ENCODE measurements at regions not wholly inside any gene's neighbourhood (a gene's known extent, or its start where the extent isn't known, plus 50 kb on each side); places are given as distances from the start of the nearest gene placed in this dataset.

DNA sequence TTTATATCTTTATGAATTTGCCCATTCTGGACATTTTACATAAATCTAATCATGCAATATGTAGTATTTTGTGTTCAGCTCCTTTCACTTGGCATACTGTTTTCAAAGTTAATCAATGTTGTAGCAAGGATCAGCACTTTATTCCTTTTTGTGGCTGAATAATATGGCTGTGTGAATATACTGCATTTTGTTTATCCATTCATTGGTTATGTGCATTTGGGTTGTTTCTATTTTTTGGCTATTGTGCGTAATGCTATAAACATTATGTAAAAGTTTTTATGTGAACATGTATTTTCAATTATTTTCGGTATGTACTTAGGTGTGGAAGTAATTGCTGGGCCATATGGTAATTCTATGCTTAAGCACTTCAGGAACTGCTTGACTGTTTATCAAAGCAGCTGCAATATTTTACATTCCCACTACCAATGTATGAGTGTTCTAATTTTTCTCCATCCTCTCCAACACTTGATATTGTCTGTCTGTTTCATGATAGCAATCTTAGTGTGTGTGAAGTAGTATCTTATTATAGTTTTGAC, 101.3 kb upstream of the P2RY1 start (continued):
- TF ChIP-seq ZFP3 (CRISPR knock-in tag; IDR thresholded peaks at IDR 0.05) = no peak
- no peak for TF ChIP-seq ARNTL (CRISPR knock-in tag; IDR thresholded peaks at IDR 0.05; ENCODE audit: borderline replicate concordance, low read depth)
- TF ChIP-seq OSR1 (CRISPR knock-in tag; IDR thresholded peaks at IDR 0.05) = no peak
- no peak for TF ChIP-seq SNAI2 (CRISPR knock-in tag; IDR thresholded peaks at IDR 0.05)

DNA sequence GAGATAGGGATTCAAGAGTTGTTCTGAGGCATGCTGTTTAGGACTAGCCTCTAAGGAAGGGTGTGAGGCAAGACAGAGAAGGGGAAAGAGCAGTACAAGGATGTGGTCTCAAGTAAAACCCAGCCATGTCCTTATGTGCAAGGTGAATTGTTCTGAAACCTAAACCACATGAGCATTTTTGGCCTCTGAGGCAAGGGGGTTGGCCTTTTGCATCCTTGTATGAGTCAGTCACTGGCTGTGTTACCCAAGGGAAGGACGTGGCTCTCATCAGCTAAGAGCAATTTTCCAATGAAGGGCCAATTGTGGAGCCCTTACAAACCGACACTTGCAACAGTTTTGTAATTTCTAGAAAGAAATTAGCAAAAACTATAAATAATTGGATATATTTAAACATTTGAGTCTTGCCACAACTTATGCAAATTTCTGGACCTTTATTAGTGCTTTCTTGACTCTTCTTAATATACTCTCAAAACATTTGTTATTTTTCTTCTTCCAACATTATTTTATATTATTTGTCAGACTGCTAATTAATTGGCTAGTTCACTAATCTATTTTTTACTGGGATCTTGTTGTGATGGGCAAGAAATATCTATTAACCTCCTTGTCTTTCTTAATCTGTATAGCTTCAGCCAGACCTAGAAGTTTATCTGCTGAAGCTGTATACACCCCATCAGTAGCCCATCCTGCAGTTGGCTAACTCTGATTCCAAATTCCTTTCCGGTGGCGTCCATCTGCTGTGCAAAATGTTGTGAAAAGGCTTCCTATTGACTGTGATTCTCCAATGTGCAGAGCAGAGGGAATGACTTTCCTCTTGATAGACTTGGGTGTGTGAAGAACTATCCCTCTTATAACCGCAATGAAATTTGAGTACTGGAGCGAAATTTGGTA, 97.7 kb upstream of the P2RY1 start:
- TF ChIP-seq TOX (CRISPR knock-in tag; IDR thresholded peaks at IDR 0.05; ENCODE audit: borderline replicate concordance) = no peak
- TF ChIP-seq ARNTL (CRISPR knock-in tag; IDR thresholded peaks at IDR 0.05; ENCODE audit: borderline replicate concordance, low read depth) = no peak
- TF ChIP-seq ZFP30 (CRISPR knock-in tag; IDR thresholded peaks at IDR 0.05) = no peak
- TF ChIP-seq ISL1 (CRISPR knock-in tag; IDR thresholded peaks at IDR 0.05) = no peak
- no peak for TF ChIP-seq ZNF70 (CRISPR knock-in tag; IDR thresholded peaks at IDR 0.05)
- no peak for TF ChIP-seq ZC3H10 (CRISPR knock-in tag; IDR thresholded peaks at IDR 0.05)
- no peak for TF ChIP-seq CSDC2 (CRISPR knock-in tag; IDR thresholded peaks at IDR 0.05)
- no peak for TF ChIP-seq SNAI2 (CRISPR knock-in tag; IDR thresholded peaks at IDR 0.05)
- TF ChIP-seq BACH2 (CRISPR knock-in tag; IDR thresholded peaks at IDR 0.05; ENCODE audit: borderline replicate concordance) = no peak
- no peak for TF ChIP-seq ESRRG (CRISPR knock-in tag; IDR thresholded peaks at IDR 0.05)
- no peak for TF ChIP-seq ZNF565 (CRISPR knock-in tag; conservative IDR thresholded peaks at IDR 0.05; ENCODE audit: low read depth)
- TF ChIP-seq, protein P1, sequence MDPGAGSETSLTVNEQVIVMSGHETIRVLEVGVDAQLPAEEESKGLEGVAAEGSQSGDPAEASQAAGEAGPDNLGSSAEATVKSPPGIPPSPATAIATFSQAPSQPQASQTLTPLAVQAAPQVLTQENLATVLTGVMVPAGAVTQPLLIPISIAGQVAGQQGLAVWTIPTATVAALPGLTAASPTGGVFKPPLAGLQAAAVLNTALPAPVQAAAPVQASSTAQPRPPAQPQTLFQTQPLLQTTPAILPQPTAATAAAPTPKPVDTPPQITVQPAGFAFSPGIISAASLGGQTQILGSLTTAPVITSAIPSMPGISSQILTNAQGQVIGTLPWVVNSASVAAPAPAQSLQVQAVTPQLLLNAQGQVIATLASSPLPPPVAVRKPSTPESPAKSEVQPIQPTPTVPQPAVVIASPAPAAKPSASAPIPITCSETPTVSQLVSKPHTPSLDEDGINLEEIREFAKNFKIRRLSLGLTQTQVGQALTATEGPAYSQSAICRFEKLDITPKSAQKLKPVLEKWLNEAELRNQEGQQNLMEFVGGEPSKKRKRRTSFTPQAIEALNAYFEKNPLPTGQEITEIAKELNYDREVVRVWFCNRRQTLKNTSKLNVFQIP (CRISPR knock-in tag; IDR thresholded peaks at IDR 0.05; ENCODE audit: borderline replicate concordance, low read depth) = no peak
- no peak for TF ChIP-seq OSR1 (CRISPR knock-in tag; IDR thresholded peaks at IDR 0.05)
- ATAC-seq = no peak

DNA sequence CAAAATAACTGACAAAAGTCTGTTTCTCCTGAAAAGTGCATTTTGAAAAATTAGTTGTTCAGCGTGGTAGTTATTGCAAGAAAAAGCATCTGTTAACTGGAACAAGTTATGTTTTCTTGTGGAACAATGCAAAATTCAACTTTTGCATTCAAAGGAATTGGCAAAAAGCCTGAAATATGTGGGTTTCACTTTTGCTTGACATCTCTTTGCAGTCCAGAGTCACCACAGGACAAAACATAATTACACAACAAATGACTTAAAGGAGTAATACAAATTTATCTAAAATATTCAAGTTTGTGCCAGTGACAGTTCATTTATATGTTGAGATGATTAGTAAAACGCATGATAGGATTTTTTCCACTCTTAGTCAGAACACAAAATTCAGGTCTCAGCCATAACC, 96.3 kb upstream of the P2RY1 start:
- TF ChIP-seq, protein P2, sequence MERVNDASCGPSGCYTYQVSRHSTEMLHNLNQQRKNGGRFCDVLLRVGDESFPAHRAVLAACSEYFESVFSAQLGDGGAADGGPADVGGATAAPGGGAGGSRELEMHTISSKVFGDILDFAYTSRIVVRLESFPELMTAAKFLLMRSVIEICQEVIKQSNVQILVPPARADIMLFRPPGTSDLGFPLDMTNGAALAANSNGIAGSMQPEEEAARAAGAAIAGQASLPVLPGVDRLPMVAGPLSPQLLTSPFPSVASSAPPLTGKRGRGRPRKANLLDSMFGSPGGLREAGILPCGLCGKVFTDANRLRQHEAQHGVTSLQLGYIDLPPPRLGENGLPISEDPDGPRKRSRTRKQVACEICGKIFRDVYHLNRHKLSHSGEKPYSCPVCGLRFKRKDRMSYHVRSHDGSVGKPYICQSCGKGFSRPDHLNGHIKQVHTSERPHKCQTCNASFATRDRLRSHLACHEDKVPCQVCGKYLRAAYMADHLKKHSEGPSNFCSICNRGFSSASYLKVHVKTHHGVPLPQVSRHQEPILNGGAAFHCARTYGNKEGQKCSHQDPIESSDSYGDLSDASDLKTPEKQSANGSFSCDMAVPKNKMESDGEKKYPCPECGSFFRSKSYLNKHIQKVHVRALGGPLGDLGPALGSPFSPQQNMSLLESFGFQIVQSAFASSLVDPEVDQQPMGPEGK (CRISPR knock-in tag; IDR thresholded peaks at IDR 0.05; ENCODE audit: borderline replicate concordance) = no peak
- no peak for TF ChIP-seq TCF4 (CRISPR knock-in tag; IDR thresholded peaks at IDR 0.05; ENCODE audit: borderline replicate concordance)
- TF ChIP-seq ZNF8 (CRISPR knock-in tag; IDR thresholded peaks at IDR 0.05) = no peak
- no peak for TF ChIP-seq CSDC2 (CRISPR knock-in tag; IDR thresholded peaks at IDR 0.05)
- TF ChIP-seq ARNTL (CRISPR knock-in tag; IDR thresholded peaks at IDR 0.05; ENCODE audit: borderline replicate concordance, low read depth) = no peak
- no peak for ATAC-seq

DNA sequence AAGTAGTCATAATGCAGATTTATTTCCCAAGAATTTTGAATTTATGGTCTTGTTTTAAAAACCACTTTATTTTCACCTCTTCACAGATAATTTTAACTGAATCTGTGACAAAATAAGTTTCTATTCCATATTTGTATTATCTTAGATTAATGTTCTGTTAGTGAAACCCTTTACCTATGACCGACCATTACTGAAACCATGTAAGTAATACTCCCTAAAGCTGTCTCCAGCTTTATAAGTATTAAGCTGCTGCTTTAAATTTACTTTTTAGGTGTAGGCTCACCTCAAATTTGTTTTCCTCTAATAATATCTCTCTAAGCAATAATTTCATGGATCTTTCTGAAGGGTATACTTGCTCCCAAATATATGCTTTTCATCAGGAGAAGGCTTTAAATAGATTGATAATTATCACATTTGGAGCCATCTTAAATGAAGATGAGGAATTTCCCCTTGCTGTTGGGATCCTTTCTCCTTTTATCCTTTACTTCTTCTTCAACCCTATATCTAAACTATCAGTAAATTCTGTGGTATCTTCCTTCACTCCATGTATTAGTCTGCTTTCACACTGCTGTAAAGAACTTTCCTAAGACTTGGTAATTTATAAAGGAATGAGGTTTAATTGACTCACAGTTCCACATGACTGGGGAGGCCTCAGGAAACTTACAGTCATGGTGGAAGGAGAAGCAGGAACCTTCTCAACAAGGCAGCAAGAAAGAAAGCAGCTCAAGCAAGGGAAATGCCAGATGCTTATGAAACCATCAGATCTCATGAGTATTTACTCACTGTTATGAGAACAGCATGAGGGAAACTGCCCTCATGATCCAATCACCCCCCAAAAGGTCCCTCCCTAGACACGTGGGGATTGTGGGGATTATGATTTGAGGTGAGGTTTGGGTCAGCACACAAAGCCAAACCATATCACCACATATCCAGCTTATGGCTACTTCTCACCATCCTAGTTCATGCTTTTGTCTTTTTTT, 92.3 kb upstream of the P2RY1 start:
- no peak for ATAC-seq
- TF ChIP-seq, protein P3, sequence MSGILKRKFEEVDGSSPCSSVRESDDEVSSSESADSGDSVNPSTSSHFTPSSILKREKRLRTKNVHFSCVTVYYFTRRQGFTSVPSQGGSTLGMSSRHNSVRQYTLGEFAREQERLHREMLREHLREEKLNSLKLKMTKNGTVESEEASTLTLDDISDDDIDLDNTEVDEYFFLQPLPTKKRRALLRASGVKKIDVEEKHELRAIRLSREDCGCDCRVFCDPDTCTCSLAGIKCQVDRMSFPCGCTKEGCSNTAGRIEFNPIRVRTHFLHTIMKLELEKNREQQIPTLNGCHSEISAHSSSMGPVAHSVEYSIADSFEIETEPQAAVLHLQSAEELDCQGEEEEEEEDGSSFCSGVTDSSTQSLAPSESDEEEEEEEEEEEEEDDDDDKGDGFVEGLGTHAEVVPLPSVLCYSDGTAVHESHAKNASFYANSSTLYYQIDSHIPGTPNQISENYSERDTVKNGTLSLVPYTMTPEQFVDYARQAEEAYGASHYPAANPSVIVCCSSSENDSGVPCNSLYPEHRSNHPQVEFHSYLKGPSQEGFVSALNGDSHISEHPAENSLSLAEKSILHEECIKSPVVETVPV (CRISPR knock-in tag; IDR thresholded peaks at IDR 0.05) = no peak
- TF ChIP-seq, protein P2 (CRISPR knock-in tag; IDR thresholded peaks at IDR 0.05; ENCODE audit: borderline replicate concordance) = no peak
- TF ChIP-seq TCF4 (CRISPR knock-in tag; IDR thresholded peaks at IDR 0.05; ENCODE audit: borderline replicate concordance) (no peak), SNAI2 (CRISPR knock-in tag; IDR thresholded peaks at IDR 0.05) (no peak), GLIS3 (CRISPR knock-in tag; IDR thresholded peaks at IDR 0.05) (no peak), ARNTL (CRISPR knock-in tag; IDR thresholded peaks at IDR 0.05; ENCODE audit: borderline replicate concordance, low read depth) (no peak), ZC3H10 (CRISPR knock-in tag; IDR thresholded peaks at IDR 0.05) (no peak), CSDC2 (CRISPR knock-in tag; IDR thresholded peaks at IDR 0.05) (no peak), ZFP3 (CRISPR knock-in tag; IDR thresholded peaks at IDR 0.05) (no peak), BACH2 (CRISPR knock-in tag; IDR thresholded peaks at IDR 0.05; ENCODE audit: borderline replicate concordance) (no peak), RARB (CRISPR knock-in tag; IDR thresholded peaks at IDR 0.05) (no peak), ZFP30 (CRISPR knock-in tag; IDR thresholded peaks at IDR 0.05) (no peak), ZNF70 (CRISPR knock-in tag; IDR thresholded peaks at IDR 0.05) (no peak), TOX (CRISPR knock-in tag; IDR thresholded peaks at IDR 0.05; ENCODE audit: borderline replicate concordance) (no peak), ISL1 (CRISPR knock-in tag; IDR thresholded peaks at IDR 0.05) (no peak)
- TF ChIP-seq, protein P1 (CRISPR knock-in tag; IDR thresholded peaks at IDR 0.05; ENCODE audit: borderline replicate concordance, low read depth) = no peak

Measured in SK-N-SH treated with all-trans-retinoic acid at 6 μM for 48 hours (cell line).